ENCODE measurements at regions not wholly inside any gene's neighbourhood (a gene's known extent, or its start where the extent isn't known, plus 50 kb on each side); places are given as distances from the start of the nearest gene placed in this dataset.

DNA sequence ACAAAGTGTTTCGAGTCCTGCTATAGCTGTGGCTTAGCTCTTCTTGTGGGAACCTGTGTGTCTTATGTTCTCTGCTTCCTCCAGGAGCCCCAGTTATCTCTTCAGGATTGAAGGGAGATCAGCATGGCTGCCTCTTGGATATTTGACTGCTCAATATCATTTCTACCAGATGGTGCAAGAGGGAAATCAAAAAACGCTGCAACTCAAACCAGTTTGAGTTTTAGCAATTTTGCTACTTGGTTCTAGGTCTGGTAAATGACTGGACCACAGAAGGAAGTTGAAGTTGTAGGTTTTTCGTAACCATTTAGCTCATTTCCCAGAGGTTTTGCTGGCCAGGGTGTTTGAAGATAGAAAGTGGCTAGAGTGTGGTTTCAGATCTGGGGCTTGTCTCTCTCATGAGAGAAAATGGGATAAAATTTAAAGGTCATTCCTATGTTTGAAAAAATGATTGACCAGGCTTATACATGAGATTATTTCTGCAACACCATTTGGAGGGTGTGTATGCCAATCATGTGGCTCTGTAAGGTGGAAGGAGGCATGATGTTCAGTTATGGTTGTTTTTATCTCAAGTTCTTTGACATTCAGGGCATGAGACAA, 210.4 kb downstream of the SPRY1 start:
- Histone ChIP-seq H3K4me3 (ENCODE audit: low read depth, low read length, poor library complexity, severe bottlenecking) (no peak overlapping the region), H3F3A (ENCODE audit: insufficient read depth, low read length) (no peaks in the 10 kb centered on the region), H3K27me3 (ENCODE audit: insufficient read depth, low read length) (no peaks in the 10 kb centered on the region), H3K4me1 (ENCODE audit: insufficient read depth, low read length, severe bottlenecking) (no peaks in the 10 kb centered on the region), H3K9me3 (ENCODE audit: low read length) (no peaks in the 10 kb centered on the region), H3K4me2 (ENCODE audit: low read length) (no peak overlapping the region), H3K9me2 (ENCODE audit: low read depth, low read length) (no peaks in the 10 kb centered on the region), H2AFZ (ENCODE audit: low read length) (no peak overlapping the region), H4K20me1 (ENCODE audit: insufficient read depth, low read length) (no peaks in the 10 kb centered on the region), H3K27ac (ENCODE audit: low read depth, low read length, poor library complexity, severe bottlenecking) (no peak overlapping the region), H3K9ac (ENCODE audit: low read length) (no peak overlapping the region), H3K79me2 (ENCODE audit: insufficient read depth, low read length) (no peaks in the 10 kb centered on the region), H3K36me3 (ENCODE audit: insufficient read depth, low read length) (no peaks in the 10 kb centered on the region)
- TF ChIP-seq CTCF (IDR thresholded peaks at IDR 0.05; ENCODE audit: low read length) (no peak), EZH2 (IDR thresholded peaks at IDR 0.05; ENCODE audit: borderline replicate concordance, low read length) (no peak)

- Histone ChIP-seq H3K79me2 (ENCODE audit: insufficient read depth, low read length) (no peaks in the 10 kb centered on the region), H4K20me1 (ENCODE audit: insufficient read depth, low read length) (no peaks in the 10 kb centered on the region), H3K27me3 (ENCODE audit: insufficient read depth, low read length) (no peaks in the 10 kb centered on the region), H3K4me2 (ENCODE audit: low read length) (no peak overlapping the region), H2AFZ (ENCODE audit: low read length) (no peak overlapping the region), H3K4me1 (ENCODE audit: insufficient read depth, low read length, severe bottlenecking) (no peaks in the 10 kb centered on the region), H3K27ac (ENCODE audit: low read depth, low read length, poor library complexity, severe bottlenecking) (no peak overlapping the region), H3K36me3 (ENCODE audit: insufficient read depth, low read length) (no peaks in the 10 kb centered on the region), H3K9ac (ENCODE audit: low read length) (no peak overlapping the region), H3K9me3 (ENCODE audit: low read length) (no peaks in the 10 kb centered on the region), H3F3A (ENCODE audit: insufficient read depth, low read length) (no peaks in the 10 kb centered on the region), H3K4me3 (ENCODE audit: low read depth, low read length, poor library complexity, severe bottlenecking) (no peak overlapping the region), H3K9me2 (ENCODE audit: low read depth, low read length) (no peaks in the 10 kb centered on the region)
- TF ChIP-seq EZH2 (IDR thresholded peaks at IDR 0.05; ENCODE audit: borderline replicate concordance, low read length) (no peak), CTCF (IDR thresholded peaks at IDR 0.05; ENCODE audit: low read length) (no peak)
Observed at GRCh38 chr4:123609829-123610228, 213.2 kb downstream of the SPRY1 start.

DNA sequence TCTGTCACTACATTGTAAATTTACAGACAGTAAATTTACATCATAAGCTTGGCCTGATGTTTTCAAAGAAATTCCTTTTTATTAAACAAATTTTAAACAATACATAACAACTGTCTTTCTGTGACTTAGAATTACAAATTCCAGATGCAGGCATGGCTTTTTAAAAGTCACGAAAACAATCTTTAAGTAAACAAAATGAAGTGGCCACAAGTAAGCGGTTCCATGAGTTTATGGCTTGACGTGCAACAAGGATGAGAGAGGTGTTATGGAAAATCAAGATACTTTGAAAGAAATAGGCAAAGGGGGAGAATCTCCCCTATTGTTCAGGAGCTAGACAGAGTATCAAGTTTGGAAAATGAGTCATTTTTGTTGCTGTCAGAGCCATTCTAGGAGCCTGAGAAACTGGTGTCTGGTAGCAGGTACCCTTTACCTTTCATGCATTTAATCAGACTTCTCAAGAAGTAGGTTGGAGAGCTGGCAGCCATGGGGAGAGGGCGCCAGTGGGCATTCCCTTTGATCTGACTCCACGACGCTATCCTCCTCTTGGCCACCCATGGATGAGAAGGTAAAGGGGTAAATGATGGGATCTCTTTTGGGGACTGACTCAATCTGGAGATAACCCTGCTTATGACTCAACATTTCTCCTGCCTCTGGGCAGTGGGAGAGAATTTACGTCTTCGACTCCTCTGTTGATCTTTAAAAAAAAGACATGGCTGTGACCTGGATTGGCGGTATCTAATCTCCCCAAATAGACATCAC, 217.2 kb downstream of the SPRY1 start:
- no peaks in the 10 kb centered on the region for H4K20me1 ChIP-seq (ENCODE audit: insufficient read depth, low read length)
- H3K9ac ChIP-seq (ENCODE audit: low read length), result no peak overlapping the region
- H3F3A ChIP-seq (ENCODE audit: insufficient read depth, low read length), result no peaks in the 10 kb centered on the region
- H3K79me2 ChIP-seq (ENCODE audit: insufficient read depth, low read length), result no peaks in the 10 kb centered on the region
- H3K27ac ChIP-seq (ENCODE audit: low read depth, low read length, poor library complexity, severe bottlenecking), result no peak overlapping the region
- H3K4me1 ChIP-seq (ENCODE audit: insufficient read depth, low read length, severe bottlenecking), result peaks cover 14% of the 10 kb centered on the region
- H3K9me2 ChIP-seq (ENCODE audit: low read depth, low read length), result no peaks in the 10 kb centered on the region
- no peak overlapping the region for H3K4me2 ChIP-seq (ENCODE audit: low read length)
- no peak overlapping the region for H3K4me3 ChIP-seq (ENCODE audit: low read depth, low read length, poor library complexity, severe bottlenecking)
- H3K36me3 ChIP-seq (ENCODE audit: insufficient read depth, low read length), result no peaks in the 10 kb centered on the region
- H2AFZ ChIP-seq (ENCODE audit: low read length), result no peak overlapping the region
- H3K27me3 ChIP-seq (ENCODE audit: insufficient read depth, low read length), result no peaks in the 10 kb centered on the region
- no peaks in the 10 kb centered on the region for H3K9me3 ChIP-seq (ENCODE audit: low read length)
- TF ChIP-seq EZH2 (IDR thresholded peaks at IDR 0.05; ENCODE audit: borderline replicate concordance, low read length) (no peak), CTCF (IDR thresholded peaks at IDR 0.05; ENCODE audit: low read length) (no peak)
